ENCODE measurements at regions not wholly inside any gene's neighbourhood (a gene's known extent, or its start where the extent isn't known, plus 50 kb on each side); places are given as distances from the start of the nearest gene placed in this dataset.
A peak's percentile ranks its signal among the peaks of the same experiment; 100 is the strongest.

DNA sequence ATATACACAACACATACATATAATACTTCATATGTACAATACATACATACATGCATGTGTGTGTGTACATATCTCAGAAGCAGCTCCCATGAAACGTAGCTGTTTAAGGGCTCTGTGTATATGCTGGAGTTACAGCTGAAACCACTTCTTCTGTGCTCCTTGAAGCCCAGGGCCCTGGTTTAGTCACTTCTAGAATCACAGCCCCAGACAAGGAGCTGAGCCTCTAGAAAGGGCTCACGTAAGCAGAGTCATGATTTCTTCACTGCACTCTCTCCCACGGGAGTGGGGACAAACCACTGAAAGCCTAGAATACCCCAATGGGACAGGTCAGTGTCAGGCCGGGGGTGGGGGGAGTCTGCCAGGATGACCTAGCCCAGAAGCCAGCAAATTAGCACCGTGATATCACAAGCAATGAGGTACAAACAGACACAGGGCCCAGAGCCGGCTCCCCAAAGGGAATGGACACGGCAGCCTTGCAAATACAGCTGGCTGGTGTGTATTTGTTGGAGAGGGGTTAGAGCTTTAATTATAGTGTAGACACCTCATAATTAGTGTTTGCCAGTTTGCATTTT, 90.3 kb downstream of the C1QL2 start:
- H3K4me3 ChIP-seq (ENCODE audit: low read length) = no peak overlapping the region
- H3K9me3 ChIP-seq (ENCODE audit: insufficient read depth, low read depth, low read length) = no peaks in the 10 kb centered on the region
- 81% methylated on average over 7 of the region's 7 CpGs for WGBS

DNA sequence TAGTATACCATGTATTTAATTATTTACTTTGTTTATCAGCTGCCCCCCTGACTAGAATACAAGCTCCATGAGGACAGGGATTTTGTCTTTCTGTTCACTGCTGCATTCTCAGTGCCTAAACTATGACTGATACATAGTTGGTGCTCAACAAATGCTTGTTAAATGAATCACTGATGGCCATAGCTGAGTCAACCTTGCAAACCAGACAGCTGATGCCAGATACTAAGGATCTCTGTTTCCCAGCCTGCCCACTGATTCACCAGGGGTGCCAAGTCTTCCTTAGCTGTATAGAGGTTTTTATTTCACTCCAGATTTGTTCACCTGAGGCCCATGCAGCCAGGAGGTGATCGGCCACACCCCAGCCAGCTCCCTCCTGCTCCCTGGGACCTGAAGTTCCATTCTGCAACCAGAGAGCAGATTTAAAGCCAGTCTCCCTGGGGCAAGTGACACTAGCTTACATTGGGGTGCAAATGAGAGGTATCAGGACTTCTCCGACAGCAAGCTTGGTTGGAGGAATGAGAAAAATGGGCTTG, 92.2 kb downstream of the C1QL2 start:
- Histone ChIP-seq H3K27me3 (ENCODE audit: insufficient read depth, low read length) (no peaks in the 10 kb centered on the region), H3K4me3 (ENCODE audit: low read length) (no peak overlapping the region), H3K4me1 (ENCODE audit: insufficient read depth, low read length) (peaks cover 26% of the 10 kb centered on the region), H3K27ac (ENCODE audit: low read depth, low read length) (no peak overlapping the region), H3K9me3 (ENCODE audit: insufficient read depth, low read depth, low read length) (no peaks in the 10 kb centered on the region), H3K36me3 (ENCODE audit: insufficient read depth, low read length) (no peaks in the 10 kb centered on the region), H3K9ac (ENCODE audit: low read depth, low read length) (no peak overlapping the region)
- 91% methylated on average over 2 of the region's 2 CpGs for WGBS

More for the DNA sequence above, 90.3 kb downstream of the C1QL2 start:
- Histone ChIP-seq H3K4me1 (ENCODE audit: insufficient read depth, low read length) (peaks cover 26% of the 10 kb centered on the region), H3K9ac (ENCODE audit: low read depth, low read length) (no peak overlapping the region), H3K27ac (ENCODE audit: low read depth, low read length) (0 out of 2 replicates have a peak overlapping the region, but pooled peaks have one; percentile 21), H3K36me3 (ENCODE audit: insufficient read depth, low read length) (no peaks in the 10 kb centered on the region), H3K27me3 (ENCODE audit: insufficient read depth, low read length) (no peaks in the 10 kb centered on the region)

GRCh38 chr2:119065146-119065545, 93.4 kb downstream of the C1QL2 start:
- Histone ChIP-seq H3K9ac (ENCODE audit: low read depth, low read length) (no peak overlapping the region), H3K27me3 (ENCODE audit: insufficient read depth, low read length) (no peaks in the 10 kb centered on the region), H3K36me3 (ENCODE audit: insufficient read depth, low read length) (no peaks in the 10 kb centered on the region), H3K4me1 (ENCODE audit: insufficient read depth, low read length) (peaks cover 22% of the 10 kb centered on the region), H3K4me3 (ENCODE audit: low read length) (no peak overlapping the region), H3K27ac (ENCODE audit: low read depth, low read length) (no peak overlapping the region), H3K9me3 (ENCODE audit: insufficient read depth, low read depth, low read length) (no peaks in the 10 kb centered on the region)

DNA sequence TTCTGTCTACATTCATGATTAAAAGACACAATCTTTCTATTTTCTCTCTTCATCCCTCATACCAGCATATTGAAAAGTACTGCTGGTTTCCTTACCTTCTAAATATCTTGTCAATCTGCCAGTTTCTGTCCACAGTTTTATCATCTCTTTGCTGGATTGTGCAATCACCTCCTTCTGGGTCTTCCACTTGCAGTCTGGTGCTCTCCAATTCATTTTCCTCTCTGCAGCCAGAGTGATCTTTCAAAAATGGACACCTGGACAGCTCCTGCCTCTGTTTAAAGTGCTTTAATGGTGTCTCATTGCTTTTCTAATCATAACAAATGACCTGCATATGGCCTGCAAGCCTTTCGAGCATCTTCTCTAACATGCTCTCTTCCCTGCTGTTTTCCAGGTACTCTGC, 94.0 kb downstream of the C1QL2 start:
- 87% methylated on average over 1 of the region's 1 CpG for WGBS
- no peak overlapping the region for H3K9ac ChIP-seq (ENCODE audit: low read depth, low read length)
- H3K4me1 ChIP-seq (ENCODE audit: insufficient read depth, low read length) = peaks cover 16% of the 10 kb centered on the region
- no peaks in the 10 kb centered on the region for H3K27me3 ChIP-seq (ENCODE audit: insufficient read depth, low read length)
- no peak overlapping the region for H3K27ac ChIP-seq (ENCODE audit: low read depth, low read length)
- H3K36me3 ChIP-seq (ENCODE audit: insufficient read depth, low read length) = no peaks in the 10 kb centered on the region
- no peaks in the 10 kb centered on the region for H3K9me3 ChIP-seq (ENCODE audit: insufficient read depth, low read depth, low read length)
- H3K4me3 ChIP-seq (ENCODE audit: low read length) = no peak overlapping the region

DNA sequence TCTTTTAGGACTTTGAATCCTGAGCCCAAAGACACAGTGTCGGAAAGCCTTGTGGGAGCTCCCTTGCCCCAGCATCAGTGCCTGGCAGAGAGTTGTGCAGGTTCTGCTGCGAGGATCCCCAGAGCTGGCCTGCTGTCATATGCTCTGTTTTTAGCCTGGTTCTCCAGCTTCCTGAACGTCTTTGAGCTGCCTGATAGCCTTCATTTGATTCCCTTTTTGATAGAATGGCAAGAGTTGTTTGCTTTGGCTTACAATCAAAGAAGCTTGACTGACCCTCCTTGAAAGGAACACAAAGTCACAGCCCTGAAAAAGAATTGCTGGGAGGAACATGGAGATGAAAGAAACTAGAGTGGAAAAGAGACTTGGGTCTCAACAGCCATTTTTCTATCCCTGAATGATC, 95.4 kb downstream of the C1QL2 start:
- 88% methylated on average over 3 of the region's 3 CpGs for WGBS
- no peaks in the 10 kb centered on the region for H3K36me3 ChIP-seq (ENCODE audit: insufficient read depth, low read length)

DNA sequence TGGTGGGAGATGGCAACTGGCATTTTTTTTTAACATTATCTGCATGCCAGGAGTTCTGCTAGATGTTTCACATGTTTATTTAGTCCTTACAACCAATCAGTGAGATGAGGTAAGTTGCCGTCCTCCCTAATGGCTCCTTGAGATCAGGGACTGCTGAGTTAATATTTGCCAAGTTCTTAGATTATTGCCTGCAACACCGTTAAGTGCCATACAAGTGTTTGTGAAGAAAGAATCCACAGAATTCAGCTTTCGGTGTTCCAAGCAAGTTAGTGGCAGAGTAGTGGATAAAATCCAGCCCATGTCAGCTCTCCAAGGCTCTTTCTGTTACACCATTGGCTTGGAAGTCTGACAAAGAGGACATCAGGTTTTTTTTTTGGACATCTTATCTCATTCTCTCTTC, 95.9 kb downstream of the C1QL2 start:
- Histone ChIP-seq H3K4me3 (ENCODE audit: low read length) (no peak overlapping the region), H3K4me1 (ENCODE audit: insufficient read depth, low read length) (no peaks in the 10 kb centered on the region), H3K27ac (ENCODE audit: low read depth, low read length) (no peak overlapping the region), H3K27me3 (ENCODE audit: insufficient read depth, low read length) (no peaks in the 10 kb centered on the region), H3K36me3 (ENCODE audit: insufficient read depth, low read length) (no peaks in the 10 kb centered on the region), H3K9me3 (ENCODE audit: insufficient read depth, low read depth, low read length) (no peaks in the 10 kb centered on the region), H3K9ac (ENCODE audit: low read depth, low read length) (no peak overlapping the region)
- 88% methylated on average over 3 of the region's 3 CpGs for WGBS

More for the DNA sequence above, 95.4 kb downstream of the C1QL2 start:
- Histone ChIP-seq H3K27ac (ENCODE audit: low read depth, low read length) (no peak overlapping the region), H3K9me3 (ENCODE audit: insufficient read depth, low read depth, low read length) (no peaks in the 10 kb centered on the region), H3K4me1 (ENCODE audit: insufficient read depth, low read length) (peaks cover 2% of the 10 kb centered on the region), H3K27me3 (ENCODE audit: insufficient read depth, low read length) (no peaks in the 10 kb centered on the region), H3K9ac (ENCODE audit: low read depth, low read length) (no peak overlapping the region), H3K4me3 (ENCODE audit: low read length) (no peak overlapping the region)

GRCh38 chr2:119062179-119062578, 96.4 kb downstream of the C1QL2 start:
- no peaks in the 10 kb centered on the region for H3K27me3 ChIP-seq (ENCODE audit: insufficient read depth, low read length)
- no peaks in the 10 kb centered on the region for H3K9me3 ChIP-seq (ENCODE audit: insufficient read depth, low read depth, low read length)
- no peaks in the 10 kb centered on the region for H3K4me1 ChIP-seq (ENCODE audit: insufficient read depth, low read length)
- H3K4me3 ChIP-seq (ENCODE audit: low read length) = no peak overlapping the region
- WGBS = 90% methylated on average over 2 of the region's 2 CpGs
- H3K9ac ChIP-seq (ENCODE audit: low read depth, low read length) = no peak overlapping the region
- no peak overlapping the region for H3K27ac ChIP-seq (ENCODE audit: low read depth, low read length)
- H3K36me3 ChIP-seq (ENCODE audit: insufficient read depth, low read length) = no peaks in the 10 kb centered on the region

DNA sequence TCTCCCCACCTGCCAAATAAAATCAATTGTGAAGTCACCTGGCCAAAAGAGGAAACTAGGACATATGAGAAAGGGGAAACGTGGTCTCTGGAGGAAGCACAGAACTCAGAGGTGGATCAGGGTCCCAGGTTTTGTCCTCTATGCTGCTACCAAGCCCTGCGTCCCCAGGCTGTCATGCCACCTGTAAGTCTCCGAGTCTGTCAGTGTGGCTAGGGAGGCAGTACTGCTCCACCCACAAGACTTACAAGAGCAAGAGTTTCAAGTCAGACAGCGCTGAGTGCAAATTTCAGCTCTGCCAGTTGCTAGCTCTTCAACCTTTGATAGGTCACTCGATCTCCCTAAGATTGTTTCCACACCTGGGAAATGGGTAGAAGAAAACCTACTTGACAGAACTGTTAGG, 98.6 kb downstream of the C1QL2 start:
- WGBS = 89% methylated on average over 5 of the region's 5 CpGs
- Histone ChIP-seq H3K36me3 (ENCODE audit: insufficient read depth, low read length) (no peaks in the 10 kb centered on the region), H3K4me3 (ENCODE audit: low read length) (no peak overlapping the region), H3K27ac (ENCODE audit: low read depth, low read length) (no peak overlapping the region), H3K27me3 (ENCODE audit: insufficient read depth, low read length) (no peaks in the 10 kb centered on the region), H3K4me1 (ENCODE audit: insufficient read depth, low read length) (no peaks in the 10 kb centered on the region), H3K9me3 (ENCODE audit: insufficient read depth, low read depth, low read length) (no peaks in the 10 kb centered on the region), H3K9ac (ENCODE audit: low read depth, low read length) (no peak overlapping the region)

- no peak overlapping the region for H3K27ac ChIP-seq (ENCODE audit: low read depth, low read length)
- H3K9ac ChIP-seq (ENCODE audit: low read depth, low read length) = no peak overlapping the region
- no peaks in the 10 kb centered on the region for H3K36me3 ChIP-seq (ENCODE audit: insufficient read depth, low read length)
- H3K27me3 ChIP-seq (ENCODE audit: insufficient read depth, low read length) = no peaks in the 10 kb centered on the region
- no peak overlapping the region for H3K4me3 ChIP-seq (ENCODE audit: low read length)
- no peaks in the 10 kb centered on the region for H3K4me1 ChIP-seq (ENCODE audit: insufficient read depth, low read length)
- WGBS = 85% methylated on average over 6 of the region's 6 CpGs
- no peaks in the 10 kb centered on the region for H3K9me3 ChIP-seq (ENCODE audit: insufficient read depth, low read depth, low read length)
Observed at GRCh38 chr2:119059287-119059686, 99.3 kb downstream of the C1QL2 start.

GRCh38 chr2:119053700-119054436, 104.7 kb downstream of the C1QL2 start:
- no peaks in the 10 kb centered on the region for H3K9me3 ChIP-seq (ENCODE audit: insufficient read depth, low read depth, low read length)
- WGBS = 91% methylated on average over 6 of the region's 6 CpGs
- no peak overlapping the region for H3K9ac ChIP-seq (ENCODE audit: low read depth, low read length)

DNA sequence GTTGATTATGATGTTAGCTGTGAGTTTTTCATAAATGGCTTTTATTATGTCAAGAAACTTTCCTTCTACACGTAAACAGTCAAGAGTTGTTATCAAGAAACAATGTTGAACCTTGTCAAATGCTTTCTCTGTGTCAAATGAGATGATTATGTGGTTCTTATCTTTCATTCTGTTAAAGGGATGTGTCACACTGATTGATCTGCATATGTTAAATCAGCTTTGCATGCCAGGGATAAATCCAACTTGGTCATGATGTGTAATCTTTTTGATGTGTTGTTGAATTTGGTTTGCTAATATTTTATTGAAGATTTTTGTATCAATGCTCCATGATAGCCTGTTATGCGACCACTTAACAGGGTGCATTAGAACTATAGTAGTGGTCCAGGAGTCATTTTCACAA, 107.3 kb downstream of the C1QL2 start:
- 94% methylated on average over 2 of the region's 2 CpGs for WGBS
- no peaks in the 10 kb centered on the region for H3K4me1 ChIP-seq (ENCODE audit: insufficient read depth, low read length)

More at GRCh38 chr2:119053700-119054436, 104.7 kb downstream of the C1QL2 start:
- Histone ChIP-seq H3K4me3 (ENCODE audit: low read length) (no peak overlapping the region), H3K27me3 (ENCODE audit: insufficient read depth, low read length) (no peaks in the 10 kb centered on the region), H3K27ac (ENCODE audit: low read depth, low read length) (no peak overlapping the region), H3K4me1 (ENCODE audit: insufficient read depth, low read length) (no peaks in the 10 kb centered on the region), H3K36me3 (ENCODE audit: insufficient read depth, low read length) (no peaks in the 10 kb centered on the region)

More for the DNA sequence above, 107.3 kb downstream of the C1QL2 start:
- Histone ChIP-seq H3K27me3 (ENCODE audit: insufficient read depth, low read length) (no peaks in the 10 kb centered on the region), H3K4me3 (ENCODE audit: low read length) (no peak overlapping the region), H3K9me3 (ENCODE audit: insufficient read depth, low read depth, low read length) (no peaks in the 10 kb centered on the region), H3K36me3 (ENCODE audit: insufficient read depth, low read length) (no peaks in the 10 kb centered on the region), H3K9ac (ENCODE audit: low read depth, low read length) (no peak overlapping the region), H3K27ac (ENCODE audit: low read depth, low read length) (no peak overlapping the region)
